Keratinocyte (primary cell): ENCODE measurements at regions not wholly inside any gene's neighbourhood (a gene's known extent, or its start where the extent isn't known, plus 50 kb on each side); places are given as distances from the start of the nearest gene placed in this dataset.

Experiments
- DNase-seq: peaks from one replicate; pipeline ENCODE4 v3.0.0-alpha.2; 2011; ENCODE audit warnings: low read depth, missing footprints, low spot score
- FAIRE-seq: peaks from 2 replicates; lab custom pipeline; 2011; peaks lifted over from hg19 to GRCh38; lab: Jason Lieb, UNC
- H2AFZ ChIP-seq: 2 replicates; pipeline ENCODE4 v1.6.0; 2012; ENCODE audit warnings: low read length, control low read depth, inconsistent platforms; ENCODE audit not compliant: control insufficient read depth
- H3K27ac ChIP-seq: 2 replicates; pipeline ENCODE4 v1.5.1; 2011; ENCODE audit warnings: low read length; ENCODE audit not compliant: control insufficient read depth, insufficient read depth
- H3K27me3 ChIP-seq: 3 replicates; pipeline ENCODE4 v1.6.0; 2011; ENCODE audit warnings: low read length; ENCODE audit not compliant: control insufficient read depth, insufficient read depth; ENCODE audit errors: extremely low read depth
- H3K36me3 ChIP-seq, 2 experiments: 2 replicates in 1 of 2; 3 replicates in 1 of 2; pipeline ENCODE4 v1.5.1; 2011; ENCODE audit warnings: low read length in 2 of 2, mild to moderate bottlenecking in 1 of 2; ENCODE audit not compliant: control insufficient read depth in 2 of 2, insufficient read depth in 2 of 2; ENCODE audit errors: extremely low read depth in 1 of 2
- H3K4me1 ChIP-seq: 3 replicates; pipeline ENCODE4 v1.5.1; 2011; ENCODE audit warnings: low read length; ENCODE audit not compliant: control insufficient read depth, insufficient read depth; ENCODE audit errors: extremely low read depth
- H3K4me2 ChIP-seq: 3 replicates; pipeline ENCODE4 v1.6.0; 2011; ENCODE audit warnings: low read depth, low read length; ENCODE audit not compliant: control insufficient read depth, insufficient read depth; ENCODE audit errors: extremely low read depth
- H3K4me3 ChIP-seq, 3 experiments: fragments of 200-600 bp in 1 of 3; sonication (generic) in 1 of 3; 2 replicates in 2 of 3; 3 replicates in 1 of 3; pipeline ENCODE4 v1.5.1; 2011 to 2016; ENCODE audit warnings: low read length in 3 of 3, mild to moderate bottlenecking in 3 of 3, control low read depth in 2 of 3, inconsistent platforms in 1 of 3, low read depth in 1 of 3, mixed read lengths in 1 of 3, mixed run types in 1 of 3, moderate library complexity in 1 of 3; ENCODE audit not compliant: control insufficient read depth in 2 of 3, insufficient read depth in 2 of 3; ENCODE audit errors: extremely low read depth in 1 of 3
- H3K79me2 ChIP-seq: 2 replicates; pipeline ENCODE4 v1.6.0; 2012; ENCODE audit warnings: low read length; ENCODE audit not compliant: control insufficient read depth, insufficient read depth
- H3K9ac ChIP-seq: 3 replicates; pipeline ENCODE4 v1.6.0; 2011; ENCODE audit warnings: low read length; ENCODE audit not compliant: control insufficient read depth, insufficient read depth; ENCODE audit errors: extremely low read depth
- H3K9me1 ChIP-seq: 3 replicates; pipeline ENCODE4 v1.6.0; 2011; ENCODE audit warnings: low read length; ENCODE audit not compliant: control insufficient read depth, insufficient read depth; ENCODE audit errors: extremely low read depth
- H3K9me3 ChIP-seq: 2 replicates; pipeline ENCODE4 v1.5.1; 2012; ENCODE audit warnings: low read depth, low read length; ENCODE audit not compliant: control insufficient read depth
- H4K20me1 ChIP-seq: 3 replicates; pipeline ENCODE4 v1.6.0; 2011; ENCODE audit warnings: low read length; ENCODE audit not compliant: control insufficient read depth, insufficient read depth; ENCODE audit errors: extremely low read depth
- EZH2 ChIP-seq: IDR thresholded peaks from one replicate; pipeline ENCODE4 v1.6.1; 2012; ENCODE audit warnings: inconsistent platforms, mild to moderate bottlenecking, low read length, moderate library complexity
- dilution Hi-C: fragments of 300-500 bp; cut with MboI; formaldehyde crosslinking; loops from one replicate; pipeline ENCODE4 v1.7.0; 2020; ENCODE audit warnings: low sequenced_read_pairs; ENCODE audit not compliant: extremely low pct_ligation_motif_present
- TF ChIP-seq, protein P1 (sequence below), 3 experiments: IDR thresholded peaks in 1 of 3; conservative IDR thresholded peaks in 1 of 3; optimal IDR thresholded peaks in 1 of 3; 2 replicates in 2 of 3; 3 replicates in 1 of 3; pipeline versions ENCODE3 to v1.5.1; 2011; ENCODE audit warnings: low read length in 3 of 3, mild to moderate bottlenecking in 3 of 3, moderate library complexity in 2 of 3, control low read depth in 1 of 3, inconsistent platforms in 1 of 3; ENCODE audit not compliant: insufficient read depth in 2 of 3; ENCODE audit errors: extremely low read depth in 1 of 3

DNA sequence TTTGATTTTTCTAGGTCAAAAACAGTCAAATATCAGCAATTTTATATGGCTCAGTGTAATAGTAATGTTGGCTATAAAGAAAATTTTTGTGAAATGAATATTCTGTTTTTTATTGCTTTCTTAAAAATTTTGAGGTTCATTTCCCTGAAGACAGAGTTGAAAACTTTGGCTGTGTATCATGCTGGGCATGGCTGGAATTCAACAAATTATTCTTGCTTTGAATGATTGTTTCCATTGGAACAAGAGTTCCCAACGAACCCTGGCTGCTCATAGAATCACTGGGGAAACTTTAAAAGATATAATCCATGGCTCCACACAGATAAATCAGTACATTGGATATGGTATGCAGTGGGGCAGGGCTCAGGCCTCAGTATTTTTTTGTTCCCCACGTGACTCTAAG is 118.6 kb downstream of the PLCE1 start:
- Histone ChIP-seq H3K4me3 (no peak overlapping the region), H3K9me3 (no peaks in the 10 kb centered on the region), H3K9me1 (no peaks in the 10 kb centered on the region), H3K36me3 (no peaks in the 10 kb centered on the region), H3K79me2 (no peaks in the 10 kb centered on the region), H2AFZ (no peak overlapping the region), H3K27ac (no peak overlapping the region), H3K4me1 (no peaks in the 10 kb centered on the region), H3K27me3 (no peaks in the 10 kb centered on the region), H3K9ac (no peak overlapping the region), H3K4me2 (no peak overlapping the region), H4K20me1 (no peaks in the 10 kb centered on the region)
- TF ChIP-seq EZH2, result no peak
- DNase-seq (no peak), FAIRE-seq (no peak)
- dilution Hi-C loops, result no loop called here

DNA sequence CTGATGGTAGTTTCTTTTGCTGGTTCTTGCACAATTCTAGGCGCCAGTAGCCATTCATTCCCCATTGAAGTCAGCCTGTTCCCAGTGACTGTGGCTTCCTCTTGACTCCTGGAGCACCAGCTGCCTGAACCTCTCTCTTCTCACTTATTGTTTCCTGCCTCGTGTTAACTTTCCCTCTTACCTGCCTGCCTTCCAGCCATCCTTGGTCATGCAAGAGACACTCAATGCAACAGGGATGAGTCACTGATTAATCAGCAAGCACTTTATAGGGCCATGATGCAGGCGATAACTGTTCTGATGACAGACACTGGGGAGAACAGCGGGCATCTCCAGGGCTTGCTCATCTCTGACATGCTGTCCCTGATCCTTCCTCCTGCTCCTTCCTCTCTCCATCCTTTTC is 122.0 kb downstream of the PLCE1 start:
- dilution Hi-C loops, result no loop called here
- Histone ChIP-seq H3K27me3 (no peaks in the 10 kb centered on the region), H3K36me3 (no peaks in the 10 kb centered on the region), H3K4me3 (no peak overlapping the region), H3K4me2 (no peak overlapping the region), H4K20me1 (no peaks in the 10 kb centered on the region), H3K27ac (no peak overlapping the region), H2AFZ (no peak overlapping the region), H3K4me1 (no peaks in the 10 kb centered on the region), H3K9me3 (no peaks in the 10 kb centered on the region), H3K9ac (no peak overlapping the region), H3K79me2 (no peaks in the 10 kb centered on the region), H3K9me1 (no peaks in the 10 kb centered on the region)
- DNase-seq (peak; percentile 76), FAIRE-seq (peak; percentile 90)
- TF ChIP-seq, protein P1, sequence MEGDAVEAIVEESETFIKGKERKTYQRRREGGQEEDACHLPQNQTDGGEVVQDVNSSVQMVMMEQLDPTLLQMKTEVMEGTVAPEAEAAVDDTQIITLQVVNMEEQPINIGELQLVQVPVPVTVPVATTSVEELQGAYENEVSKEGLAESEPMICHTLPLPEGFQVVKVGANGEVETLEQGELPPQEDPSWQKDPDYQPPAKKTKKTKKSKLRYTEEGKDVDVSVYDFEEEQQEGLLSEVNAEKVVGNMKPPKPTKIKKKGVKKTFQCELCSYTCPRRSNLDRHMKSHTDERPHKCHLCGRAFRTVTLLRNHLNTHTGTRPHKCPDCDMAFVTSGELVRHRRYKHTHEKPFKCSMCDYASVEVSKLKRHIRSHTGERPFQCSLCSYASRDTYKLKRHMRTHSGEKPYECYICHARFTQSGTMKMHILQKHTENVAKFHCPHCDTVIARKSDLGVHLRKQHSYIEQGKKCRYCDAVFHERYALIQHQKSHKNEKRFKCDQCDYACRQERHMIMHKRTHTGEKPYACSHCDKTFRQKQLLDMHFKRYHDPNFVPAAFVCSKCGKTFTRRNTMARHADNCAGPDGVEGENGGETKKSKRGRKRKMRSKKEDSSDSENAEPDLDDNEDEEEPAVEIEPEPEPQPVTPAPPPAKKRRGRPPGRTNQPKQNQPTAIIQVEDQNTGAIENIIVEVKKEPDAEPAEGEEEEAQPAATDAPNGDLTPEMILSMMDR (optimal IDR thresholded peaks at IDR 0.05 in 1 of 3, IDR thresholded peaks at IDR 0.05 in 1 of 3, conservative IDR thresholded peaks at IDR 0.05 in 1 of 3; ENCODE audit: extremely low read depth in 1 of 3, insufficient read depth in 2 of 3, low read length in 3 of 3), result no peak
- no peak for TF ChIP-seq EZH2

DNA sequence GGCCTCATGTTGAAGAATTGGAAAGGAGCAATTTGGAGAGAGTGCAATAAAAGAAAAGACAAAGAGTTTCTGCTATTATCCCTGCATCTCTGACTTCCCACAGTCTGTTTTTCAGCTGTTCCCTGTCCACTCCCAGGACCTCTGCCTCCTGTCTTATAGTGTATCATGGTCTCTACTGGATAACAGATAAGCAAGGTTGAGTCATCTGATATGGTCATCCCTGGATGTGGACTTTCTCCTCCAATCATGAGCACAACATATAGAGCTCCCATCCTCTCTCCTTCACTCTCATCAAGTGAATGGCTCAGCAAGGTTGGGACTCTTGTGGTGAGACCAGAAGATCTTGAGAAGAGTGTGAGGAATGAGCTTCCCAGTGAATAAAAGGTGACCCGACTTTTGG is 123.1 kb downstream of the PLCE1 start:
- Histone ChIP-seq H3K27ac (no peak overlapping the region), H3K9me1 (no peaks in the 10 kb centered on the region), H3K79me2 (no peaks in the 10 kb centered on the region), H3K4me2 (no peak overlapping the region), H3K4me3 (no peak overlapping the region), H3K36me3 (no peaks in the 10 kb centered on the region), H3K4me1 (no peaks in the 10 kb centered on the region), H4K20me1 (no peaks in the 10 kb centered on the region), H3K27me3 (no peaks in the 10 kb centered on the region), H2AFZ (no peak overlapping the region), H3K9me3 (no peaks in the 10 kb centered on the region), H3K9ac (no peak overlapping the region)
- no peak for DNase-seq
- TF ChIP-seq EZH2, result no peak
- TF ChIP-seq, protein P1 (optimal IDR thresholded peaks at IDR 0.05 in 1 of 3, IDR thresholded peaks at IDR 0.05 in 1 of 3, conservative IDR thresholded peaks at IDR 0.05 in 1 of 3; ENCODE audit: extremely low read depth in 1 of 3, insufficient read depth in 2 of 3, low read length in 3 of 3), result no peak
- dilution Hi-C loops, result no loop called here
- FAIRE-seq, result no peak
